ENCODE measurements at regions not wholly inside any gene's neighbourhood (a gene's known extent, or its start where the extent isn't known, plus 50 kb on each side); places are given as distances from the start of the nearest gene placed in this dataset.

GRCh38 chr5:125409234-125409860, 662.9 kb upstream of the ZNF608 start:
- TF ChIP-seq CTCF (IDR thresholded peaks at IDR 0.05), result no peak
- no peak for TF ChIP-seq EZH2 (IDR thresholded peaks at IDR 0.05)
